Gastrocnemius medialis (tissue), 4 donors: ENCODE measurements at regions not wholly inside any gene's neighbourhood (a gene's known extent, or its start where the extent isn't known, plus 50 kb on each side); places are given as distances from the start of the nearest gene placed in this dataset.

Experiments
- ATAC-seq, 2 donors: fragments of 150-250 bp; one replicate each; pipeline ENCODE4 v1.9.1; 2016
- DNase-seq, 2 donors: peaks; one replicate each; pipeline ENCODE4 v3.0.0-alpha.2; 2019
- H3K27ac ChIP-seq, 4 donors: fragments of 200-600 bp; sonication (generic); 1 replicate in 1 of 4; 2 replicates in 3 of 4; pipeline ENCODE4 v1.5.1; 2016 to 2018; ENCODE audit warnings: mild to moderate bottlenecking in 2 of 4, moderate library complexity in 1 of 4
- H3K27me3 ChIP-seq, 3 donors: fragments of 200-600 bp; sonication (generic) in 2 of 3; 1 replicate in 1 of 3; 2 replicates in 2 of 3; pipeline versions ENCODE4 v1.5.1 to v1.6.0; 2016 to 2019; ENCODE audit warnings: mild to moderate bottlenecking in 1 of 3, moderate library complexity in 1 of 3
- H3K36me3 ChIP-seq, 2 donors: fragments of 200-600 bp; sonication (generic) in 1 of 2; one replicate each; pipeline ENCODE4 v1.5.1; 2017 to 2018
- H3K4me1 ChIP-seq, 2 donors: fragments of 200-600 bp; sonication (generic) in 1 of 2; one replicate each; pipeline ENCODE4 v1.5.1; 2016 to 2017; ENCODE audit warnings: mild to moderate bottlenecking in 2 of 2
- H3K4me3 ChIP-seq, 4 donors: fragments of 200-600 bp; sonication (generic) in 3 of 4; 1 replicate in 1 of 4; 2 replicates in 3 of 4; pipeline ENCODE4 v1.5.1; 2016 to 2019; ENCODE audit warnings: mild to moderate bottlenecking in 2 of 4
- H3K9me3 ChIP-seq, 3 donors: fragments of 200-600 bp; sonication (generic) in 2 of 3; 1 replicate in 1 of 3; 2 replicates in 2 of 3; pipeline ENCODE4 v1.5.1; 2016 to 2019
- POLR2A ChIP-seq, 2 donors: fragments of 450-650 bp; IDR thresholded peaks; one replicate each; pipeline ENCODE4 v1.6.1; 2017; ENCODE audit warnings: antibody characterized with exemption in 2 of 2, mild to moderate bottlenecking in 2 of 2, moderate library complexity in 2 of 2
- in situ Hi-C, 4 donors: fragments of 200-750 bp; cut with MboI; loops; one replicate each; pipeline versions ENCODE4 v1.15.0 to v1.8.0; 2017; ENCODE audit warnings: low sequenced_read_pairs in 4 of 4
- intact Hi-C: fragments of 100-400 bp; cut with DNase I; formaldehyde crosslinking; loops from one replicate; pipeline ENCODE4 v1.15.1; 2023; ENCODE audit warnings: low total_unique reads
- TF ChIP-seq, protein P1 (sequence below), 5 experiments: fragments of 450-650 bp in 3 of 5; fragments of 200-600 bp in 2 of 5; sonication (generic) in 2 of 5; IDR thresholded peaks in 4 of 5; conservative IDR thresholded peaks in 1 of 5; 1 replicate in 4 of 5; 2 replicates in 1 of 5; pipeline ENCODE4 v1.5.1; 2016 to 2019; ENCODE audit warnings: antibody characterized with exemption in 5 of 5, mild to moderate bottlenecking in 3 of 5, moderate library complexity in 3 of 5

DNA sequence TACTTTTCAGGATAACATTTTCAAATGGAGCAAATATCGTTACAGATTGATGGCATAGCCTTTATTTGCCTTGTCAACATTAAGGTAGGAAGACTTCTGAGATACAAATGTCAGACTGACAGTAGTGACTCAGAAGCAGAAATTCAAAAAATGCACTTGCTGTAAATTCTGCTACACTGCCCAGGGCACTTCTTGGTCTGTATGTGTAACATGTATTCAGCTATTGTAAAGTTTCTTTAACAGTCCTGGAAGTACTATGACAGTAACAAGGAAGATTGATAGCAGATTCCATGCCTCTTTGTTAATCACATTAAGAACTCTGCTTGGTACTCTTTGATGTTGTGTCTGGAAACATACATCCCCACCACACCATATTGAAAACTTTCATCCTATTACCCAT is 69.6 kb upstream of the PCDH18 start:
- intact Hi-C loops = no loop called here
- DNase-seq (no peak), ATAC-seq (no peak)
- Histone ChIP-seq H3K36me3 (no peaks in the 10 kb centered on the region), H3K4me3 (no peak overlapping the region), H3K4me1 (no peaks in the 10 kb centered on the region), H3K27me3 (no peaks in the 10 kb centered on the region), H3K9me3 (no peaks in the 10 kb centered on the region), H3K27ac (no peak overlapping the region)
- in situ Hi-C loops = no loop called here
- TF ChIP-seq, protein P1, sequence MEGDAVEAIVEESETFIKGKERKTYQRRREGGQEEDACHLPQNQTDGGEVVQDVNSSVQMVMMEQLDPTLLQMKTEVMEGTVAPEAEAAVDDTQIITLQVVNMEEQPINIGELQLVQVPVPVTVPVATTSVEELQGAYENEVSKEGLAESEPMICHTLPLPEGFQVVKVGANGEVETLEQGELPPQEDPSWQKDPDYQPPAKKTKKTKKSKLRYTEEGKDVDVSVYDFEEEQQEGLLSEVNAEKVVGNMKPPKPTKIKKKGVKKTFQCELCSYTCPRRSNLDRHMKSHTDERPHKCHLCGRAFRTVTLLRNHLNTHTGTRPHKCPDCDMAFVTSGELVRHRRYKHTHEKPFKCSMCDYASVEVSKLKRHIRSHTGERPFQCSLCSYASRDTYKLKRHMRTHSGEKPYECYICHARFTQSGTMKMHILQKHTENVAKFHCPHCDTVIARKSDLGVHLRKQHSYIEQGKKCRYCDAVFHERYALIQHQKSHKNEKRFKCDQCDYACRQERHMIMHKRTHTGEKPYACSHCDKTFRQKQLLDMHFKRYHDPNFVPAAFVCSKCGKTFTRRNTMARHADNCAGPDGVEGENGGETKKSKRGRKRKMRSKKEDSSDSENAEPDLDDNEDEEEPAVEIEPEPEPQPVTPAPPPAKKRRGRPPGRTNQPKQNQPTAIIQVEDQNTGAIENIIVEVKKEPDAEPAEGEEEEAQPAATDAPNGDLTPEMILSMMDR (IDR thresholded peaks at IDR 0.05 in 4 of 5, conservative IDR thresholded peaks at IDR 0.05 in 1 of 5) = no peak
- no peak for TF ChIP-seq POLR2A (IDR thresholded peaks at IDR 0.05)

- no peaks in the 10 kb centered on the region for H3K36me3 ChIP-seq
- no peak for DNase-seq
- no peaks in the 10 kb centered on the region for H3K9me3 ChIP-seq
- no peaks in the 10 kb centered on the region for H3K4me1 ChIP-seq
- H3K4me3 ChIP-seq = no peak overlapping the region
- H3K27me3 ChIP-seq = no peaks in the 10 kb centered on the region
- TF ChIP-seq, protein P1 (IDR thresholded peaks at IDR 0.05 in 4 of 5, conservative IDR thresholded peaks at IDR 0.05 in 1 of 5) = no peak
- no peak for TF ChIP-seq POLR2A (IDR thresholded peaks at IDR 0.05)
- intact Hi-C loops = no loop called here
- ATAC-seq = no peak
- in situ Hi-C loops = no loop called here
- H3K27ac ChIP-seq = no peak overlapping the region
These were observed 67.4 kb upstream of the PCDH18 start for GRCh38 chr4:137599734-137600133.

DNA sequence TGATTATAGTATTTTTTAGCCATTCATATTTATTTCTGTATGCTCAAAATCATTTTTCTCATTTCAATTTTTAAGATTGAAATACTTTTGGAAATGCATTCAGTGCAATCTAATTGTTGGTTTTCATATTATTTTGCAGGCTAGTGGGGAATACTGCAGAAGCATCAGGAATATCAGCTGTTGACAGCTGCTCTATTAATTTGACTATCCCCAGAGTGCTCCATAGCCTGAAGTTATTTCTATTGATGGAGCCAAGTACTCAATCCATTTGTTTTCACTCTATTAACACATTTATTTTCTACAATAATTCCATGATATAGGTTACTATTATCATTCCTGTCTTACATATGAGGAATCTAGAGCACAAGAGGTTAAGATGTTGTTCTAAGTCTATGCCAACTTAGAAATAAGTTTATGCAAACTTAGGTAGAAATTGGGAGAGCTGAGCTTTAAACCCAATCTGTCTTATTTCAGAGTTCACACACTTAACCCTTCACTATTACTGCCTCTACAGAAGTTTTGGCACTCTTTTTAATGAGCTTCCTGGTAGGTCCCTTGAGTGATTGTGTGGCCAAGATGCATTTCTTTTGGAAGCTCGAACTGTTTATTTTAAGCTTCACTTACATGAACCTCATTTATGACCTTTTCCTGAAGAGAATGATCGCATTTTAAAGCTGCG is 65.6 kb upstream of the PCDH18 start:
- H3K9me3 ChIP-seq = no peaks in the 10 kb centered on the region
- TF ChIP-seq, protein P1 (IDR thresholded peaks at IDR 0.05 in 4 of 5, conservative IDR thresholded peaks at IDR 0.05 in 1 of 5) = no peak
- no peak for TF ChIP-seq POLR2A (IDR thresholded peaks at IDR 0.05)
- no peaks in the 10 kb centered on the region for H3K36me3 ChIP-seq
- no peaks in the 10 kb centered on the region for H3K4me1 ChIP-seq
- intact Hi-C loops (no loop called here), in situ Hi-C loops (no loop called here)
- no peak overlapping the region for H3K27ac ChIP-seq
- no peaks in the 10 kb centered on the region for H3K27me3 ChIP-seq
- ATAC-seq = no peak
- DNase-seq = no peak
- no peak overlapping the region for H3K4me3 ChIP-seq

GRCh38 chr4:137587796-137588195 is 55.5 kb upstream of the PCDH18 start:
- Histone ChIP-seq H3K36me3 (no peaks in the 10 kb centered on the region), H3K27me3 (no peaks in the 10 kb centered on the region), H3K4me3 (no peak overlapping the region), H3K9me3 (no peaks in the 10 kb centered on the region), H3K4me1 (no peaks in the 10 kb centered on the region), H3K27ac (no peak overlapping the region)
- intact Hi-C loops (no loop called here), in situ Hi-C loops (no loop called here)
- no peak for DNase-seq
- no peak for TF ChIP-seq POLR2A (IDR thresholded peaks at IDR 0.05)
- TF ChIP-seq, protein P1 (IDR thresholded peaks at IDR 0.05 in 4 of 5, conservative IDR thresholded peaks at IDR 0.05 in 1 of 5) = no peak
- ATAC-seq = no peak

DNA sequence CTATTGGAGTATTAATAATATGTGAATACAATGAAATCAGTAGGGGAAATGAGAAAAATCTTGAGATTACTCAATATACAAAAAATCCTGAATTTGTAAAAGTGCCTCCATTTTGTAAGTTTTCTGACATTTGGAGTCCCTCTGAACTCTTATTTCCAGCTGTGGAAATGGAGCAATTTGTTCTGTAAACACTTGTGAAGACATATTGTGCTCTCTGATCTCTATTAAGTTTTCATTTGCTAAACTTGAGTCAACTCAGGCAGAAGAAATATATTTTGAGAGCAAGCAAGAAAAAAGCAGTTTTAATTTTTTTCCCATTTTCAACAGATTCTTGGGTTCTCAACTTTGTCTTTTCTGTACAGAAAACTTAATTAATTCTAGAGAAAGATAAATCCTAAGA is 51.4 kb upstream of the PCDH18 start:
- Histone ChIP-seq H3K4me3 (no peak overlapping the region), H3K4me1 (no peaks in the 10 kb centered on the region), H3K27me3 (no peaks in the 10 kb centered on the region), H3K36me3 (no peaks in the 10 kb centered on the region), H3K9me3 (no peaks in the 10 kb centered on the region), H3K27ac (no peak overlapping the region)
- intact Hi-C loops = no loop called here
- DNase-seq (no peak), ATAC-seq (no peak)
- in situ Hi-C loops = no loop called here
- TF ChIP-seq POLR2A (IDR thresholded peaks at IDR 0.05) = no peak
- TF ChIP-seq, protein P1 (IDR thresholded peaks at IDR 0.05 in 4 of 5, conservative IDR thresholded peaks at IDR 0.05 in 1 of 5) = no peak
